Upper lobe of left lung (tissue), 4 donors: ENCODE measurements at regions not wholly inside any gene's neighbourhood (a gene's known extent, or its start where the extent isn't known, plus 50 kb on each side); places are given as distances from the start of the nearest gene placed in this dataset.

ENCODE experiments used
- CTCF ChIP-seq, 6 experiments: fragments of 450-650 bp in 4 of 6; fragments of 200-600 bp in 2 of 6; sonication (generic) in 2 of 6; IDR thresholded peaks; one replicate each; pipeline ENCODE4 v1.5.1; 2016 to 2019; ENCODE audit warnings: antibody characterized with exemption in 6 of 6
- EP300 ChIP-seq, 4 donors: sonication (generic); formaldehyde crosslinking; IDR thresholded peaks; one replicate each; pipeline ENCODE4 v1.5.1; 2017; ENCODE audit warnings: antibody characterized with exemption in 4 of 4, control low read depth in 2 of 4
- POLR2A ChIP-seq, 4 donors: fragments of 450-650 bp; IDR thresholded peaks; one replicate each; pipeline ENCODE4 v1.5.1; 2016 to 2017; ENCODE audit warnings: antibody characterized with exemption in 4 of 4, mild to moderate bottlenecking in 2 of 4
- POLR2AphosphoS5 ChIP-seq, 2 donors: sonication (generic); formaldehyde crosslinking; IDR thresholded peaks; one replicate each; pipeline ENCODE4 v1.5.1; 2017; ENCODE audit warnings: antibody characterized with exemption in 2 of 2

DNA sequence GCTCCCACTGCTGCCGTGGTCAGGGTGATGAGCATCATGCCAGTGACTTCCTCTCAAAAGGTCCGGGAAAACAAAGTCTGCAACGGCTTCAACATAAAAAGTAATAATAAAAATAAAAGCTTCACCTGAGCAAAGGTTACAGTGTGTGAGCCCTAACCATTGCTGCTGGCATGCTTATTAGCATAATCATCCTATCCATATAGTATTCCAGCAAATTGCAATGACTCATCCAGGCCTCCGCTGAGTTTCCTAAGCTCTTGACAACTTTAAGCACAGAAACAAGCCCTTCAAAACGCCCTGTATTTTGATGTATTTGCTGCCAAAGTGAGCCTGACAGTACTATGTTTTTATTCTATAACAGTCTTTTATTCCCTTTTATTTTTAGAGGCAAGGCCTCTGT is 100.5 kb downstream of the AASDH start:
- no peak for TF ChIP-seq CTCF (IDR thresholded peaks at IDR 0.05)
- no peak for TF ChIP-seq EP300 (IDR thresholded peaks at IDR 0.05)
- no peak for TF ChIP-seq POLR2AphosphoS5 (IDR thresholded peaks at IDR 0.05)
- no peak for TF ChIP-seq POLR2A (IDR thresholded peaks at IDR 0.05)
